ENCODE measurements at regions not wholly inside any gene's neighbourhood (a gene's known extent, or its start where the extent isn't known, plus 50 kb on each side); places are given as distances from the start of the nearest gene placed in this dataset.
"Not testable (repeated sequence)": the region's sequence is repeated elsewhere in the genome, so short reads cannot be mapped to it uniquely, and the experiment has no call there.

GRCh38 chr3:140870351-140870750 is 71.3 kb upstream of the SLC25A36 start:
- TF ChIP-seq ZNF692 (tag by site-specific recombination; IDR thresholded peaks at IDR 0.05) (no peak), ZNF391 (tag by site-specific recombination; IDR thresholded peaks at IDR 0.05; ENCODE audit: borderline replicate concordance, low read depth) (no peak), ZNF239 (tag by site-specific recombination; IDR thresholded peaks at IDR 0.05) (no peak)
- H3K27ac ChIP-seq (ENCODE audit: extremely low read depth, low read depth, low read length): no peak overlapping the region
- H3K36me3 ChIP-seq (ENCODE audit: control insufficient read depth in 2 of 2, insufficient read depth in 1 of 2, low read length in 2 of 2): no peaks in the 10 kb centered on the region
- H3K4me3 ChIP-seq (ENCODE audit: low read depth, low read length): no peak overlapping the region
- POLR2A ChIA-PET: no interaction called here
- no peaks in the 10 kb centered on the region for H3K4me1 ChIP-seq (ENCODE audit: control insufficient read depth, insufficient read depth, low read length)
- CTCF ChIA-PET: no interaction called here
- H3K9me3 ChIP-seq (ENCODE audit: control insufficient read depth, insufficient read depth, low read depth, low read length): no peaks in the 10 kb centered on the region

GRCh38 chr3:140871022-140871421 is 70.6 kb upstream of the SLC25A36 start:
- POLR2A ChIA-PET: no interaction called here
- Histone ChIP-seq H3K4me3 (ENCODE audit: low read depth, low read length) (no peak overlapping the region), H3K9me3 (ENCODE audit: control insufficient read depth, insufficient read depth, low read depth, low read length) (no peaks in the 10 kb centered on the region), H3K4me1 (ENCODE audit: control insufficient read depth, insufficient read depth, low read length) (no peaks in the 10 kb centered on the region), H3K27ac (ENCODE audit: extremely low read depth, low read depth, low read length) (no peak overlapping the region), H3K36me3 (ENCODE audit: control insufficient read depth in 2 of 2, insufficient read depth in 1 of 2, low read length in 2 of 2) (no peaks in the 10 kb centered on the region)
- TF ChIP-seq ZNF324 (tag by site-specific recombination; IDR thresholded peaks at IDR 0.05) (no peak), ATF2 (tag by site-specific recombination; IDR thresholded peaks at IDR 0.05; ENCODE audit: low read depth) (0 out of 2 replicates have a peak, but pooled peaks have one; percentile 8)
- CTCF ChIA-PET: no interaction called here

GRCh38 chr3:140872165-140872564 is 69.5 kb upstream of the SLC25A36 start:
- H3K9me3 ChIP-seq (ENCODE audit: control insufficient read depth, insufficient read depth, low read depth, low read length); POLR2A ChIA-PET; H3K27ac ChIP-seq (ENCODE audit: extremely low read depth, low read depth, low read length); H3K36me3 ChIP-seq (ENCODE audit: control insufficient read depth in 2 of 2, insufficient read depth in 1 of 2, low read length in 2 of 2); CTCF ChIA-PET; H3K4me3 ChIP-seq (ENCODE audit: low read depth, low read length); H3K4me1 ChIP-seq (ENCODE audit: control insufficient read depth, insufficient read depth, low read length): not testable (repeated sequence)

- ChIA-PET POLR2A (no interaction called here), CTCF (no interaction called here)
- Histone ChIP-seq H3K36me3 (ENCODE audit: control insufficient read depth in 2 of 2, insufficient read depth in 1 of 2, low read length in 2 of 2) (no peaks in the 10 kb centered on the region), H3K27ac (ENCODE audit: extremely low read depth, low read depth, low read length) (no peak overlapping the region), H3K4me1 (ENCODE audit: control insufficient read depth, insufficient read depth, low read length) (no peaks in the 10 kb centered on the region), H3K4me3 (ENCODE audit: low read depth, low read length) (no peak overlapping the region), H3K9me3 (ENCODE audit: control insufficient read depth, insufficient read depth, low read depth, low read length) (no peaks in the 10 kb centered on the region)
- TF ChIP-seq ZNF704 (tag by site-specific recombination; IDR thresholded peaks at IDR 0.05) (no peak), ZNF560 (tag by site-specific recombination; IDR thresholded peaks at IDR 0.05; ENCODE audit: borderline replicate concordance) (no peak), ZNF362 (tag by site-specific recombination; IDR thresholded peaks at IDR 0.05) (no peak), TSHZ1 (tag by site-specific recombination; IDR thresholded peaks at IDR 0.05; ENCODE audit: borderline replicate concordance) (no peak), MYNN (tag by site-specific recombination; IDR thresholded peaks at IDR 0.05; ENCODE audit: borderline replicate concordance) (no peak), RBAK (tag by site-specific recombination; IDR thresholded peaks at IDR 0.05) (no peak), ZBTB11 (tag by site-specific recombination; conservative IDR thresholded peaks at IDR 0.05; ENCODE audit: low read depth) (no peak), SP7 (tag by site-specific recombination; IDR thresholded peaks at IDR 0.05) (no peak)
Observed at GRCh38 chr3:140883428-140884040, 58.1 kb upstream of the SLC25A36 start.

All from HEK293 (cell line).